Stimulated activated CD8-positive, alpha-beta memory T cell treated with anti-CD3 and anti-CD28 coated beads, Interleukin-4, amount 100 ng/mL, for 4 hours (primary cell): ENCODE measurements at regions not wholly inside any gene's neighbourhood (a gene's known extent, or its start where the extent isn't known, plus 50 kb on each side); places are given as distances from the start of the nearest gene placed in this dataset.
"Not testable (repeated sequence)": the region's sequence is repeated elsewhere in the genome, so short reads cannot be mapped to it uniquely, and the experiment has no call there.

ENCODE experiments used
- DNase-seq, 2 donors: peaks; one replicate each; pipeline ENCODE4 v3.0.0-alpha.2; 2020; ENCODE audit warnings: low read depth in 2 of 2, low spot score in 1 of 2

DNA sequence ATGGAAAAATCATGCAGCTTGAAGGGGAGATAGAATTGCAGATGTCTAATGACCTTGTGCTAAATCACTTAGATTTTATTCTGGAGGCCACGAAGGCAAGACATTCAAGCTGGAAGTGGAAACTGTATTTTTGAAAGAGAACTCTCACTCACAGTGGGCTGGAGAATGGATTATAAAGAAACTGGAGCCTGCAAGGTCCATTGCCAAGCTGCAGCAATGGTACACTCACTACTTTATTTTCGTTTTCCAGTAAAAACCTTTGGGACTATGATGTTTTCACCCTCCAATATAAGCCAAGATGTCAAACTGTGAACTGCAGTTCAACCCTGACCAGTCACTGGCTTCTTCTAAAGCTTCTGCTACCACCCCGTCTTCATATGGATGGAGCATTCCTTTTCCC, 62.0 kb downstream of the SKIDA1 start:
- no peak for DNase-seq

GRCh38 chr10:21458126-21458871, 67.2 kb downstream of the SKIDA1 start:
- DNase-seq, result no peak

DNA sequence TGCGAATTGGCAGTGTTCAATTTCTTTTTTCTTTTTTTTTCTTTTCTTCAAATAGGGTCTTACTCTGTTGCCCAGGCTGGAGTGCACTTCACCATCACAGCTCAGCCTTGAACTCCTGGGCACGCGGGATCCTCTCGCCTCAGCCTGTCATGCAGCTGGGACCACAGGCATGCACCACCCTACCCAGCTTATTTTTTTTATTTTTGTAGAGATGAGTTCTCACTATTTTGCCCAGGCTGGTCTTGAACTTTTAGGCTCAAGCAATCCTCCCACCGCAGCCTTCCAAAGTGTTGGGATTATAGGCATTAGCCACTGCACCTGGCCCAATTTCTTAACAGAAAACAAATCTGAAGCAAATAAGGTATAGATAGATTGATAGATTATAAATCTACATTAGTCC, 69.3 kb downstream of the SKIDA1 start:
- no peak for DNase-seq

- DNase-seq, result no peak
Measured at GRCh38 chr10:21452203-21452602, 73.3 kb downstream of the SKIDA1 start.

- DNase-seq, result no peak
Measured at GRCh38 chr10:21449288-21449966, 76.1 kb downstream of the SKIDA1 start.

- no peak for DNase-seq
Measured at GRCh38 chr10:21445163-21445562, 80.3 kb downstream of the SKIDA1 start.

- DNase-seq, result no peak
Measured at GRCh38 chr10:21441625-21442024, 83.9 kb downstream of the SKIDA1 start.

DNA sequence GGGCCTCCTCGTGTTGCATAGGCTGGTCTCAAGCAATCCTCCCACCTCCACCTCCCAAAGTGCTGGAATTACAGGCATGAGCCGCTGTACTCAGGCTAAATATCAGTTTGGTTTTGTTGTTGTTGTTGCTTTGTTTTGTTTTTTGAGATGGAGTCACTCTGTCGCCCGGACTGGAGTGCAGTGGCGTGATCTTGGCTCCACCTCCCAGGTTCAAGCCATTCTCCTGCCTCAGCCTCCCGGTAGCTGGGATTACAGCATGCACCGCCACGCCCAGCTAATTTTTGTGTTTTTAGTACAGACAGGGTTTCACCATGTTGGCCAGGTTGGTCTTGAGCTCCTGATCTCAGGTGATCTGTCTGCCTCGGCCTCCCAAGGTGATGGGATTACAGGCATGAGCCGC, 86.6 kb downstream of the SKIDA1 start:
- not testable (repeated sequence) for DNase-seq

- DNase-seq, result no peak
Measured at GRCh38 chr10:21437770-21438382, 87.6 kb downstream of the SKIDA1 start.

GRCh38 chr10:21432266-21432665, 93.2 kb downstream of the SKIDA1 start:
- no peak for DNase-seq

DNA sequence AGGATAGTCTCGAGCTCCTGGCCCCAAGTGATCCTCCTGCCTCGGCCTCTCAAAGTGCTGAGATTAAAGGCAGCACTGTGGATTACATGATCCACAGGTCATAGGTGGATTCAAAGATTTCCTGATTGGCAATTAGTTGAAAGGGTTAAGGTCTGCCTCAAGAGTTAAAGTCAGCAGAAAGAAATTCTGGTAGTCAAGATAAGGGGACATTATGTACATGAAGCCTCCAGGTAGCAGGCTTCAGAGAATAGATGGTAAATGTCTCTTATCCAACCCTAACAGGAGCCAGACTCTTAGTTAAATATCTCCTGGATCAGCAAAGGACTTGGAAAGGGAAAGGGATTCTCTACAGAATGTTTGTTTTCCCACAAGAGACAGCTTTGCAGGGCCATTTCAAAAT, 93.7 kb downstream of the SKIDA1 start:
- DNase-seq, result no peak

DNA sequence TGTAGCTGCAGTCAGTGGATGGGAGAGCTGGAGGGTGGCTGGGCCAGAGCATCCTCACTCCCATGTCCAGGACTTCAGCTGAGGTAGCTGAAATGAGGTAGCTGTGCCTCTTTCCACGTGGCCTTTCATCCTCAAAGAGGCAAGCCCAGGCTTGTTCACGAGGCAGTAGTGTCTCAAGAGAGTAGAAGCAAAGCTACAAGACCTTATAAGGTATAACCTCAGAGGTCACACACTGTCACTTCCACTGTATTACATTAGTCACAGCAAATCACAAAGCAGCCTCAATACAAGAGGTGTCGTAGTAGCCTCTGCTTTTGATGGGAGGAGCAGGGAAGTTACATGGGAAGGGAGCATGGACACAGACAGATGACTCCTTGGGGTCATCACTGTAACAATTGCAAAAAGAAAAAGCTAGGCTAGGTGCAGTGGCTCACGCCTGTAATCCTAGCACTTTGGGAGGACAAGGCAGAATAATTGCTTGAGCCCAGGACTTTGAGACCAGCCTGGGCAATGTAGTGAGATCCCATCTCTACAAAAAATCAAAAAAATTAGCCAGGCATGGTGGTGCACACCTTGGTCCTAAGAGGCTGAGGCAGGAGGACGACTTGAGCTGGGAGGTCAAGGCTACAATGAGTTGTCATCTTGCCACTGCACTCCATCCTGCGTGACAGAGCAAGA, 97.5 kb downstream of the SKIDA1 start:
- no peak for DNase-seq

- DNase-seq, result no peak
Measured at GRCh38 chr10:21424459-21424861, 101.0 kb downstream of the SKIDA1 start.

DNA sequence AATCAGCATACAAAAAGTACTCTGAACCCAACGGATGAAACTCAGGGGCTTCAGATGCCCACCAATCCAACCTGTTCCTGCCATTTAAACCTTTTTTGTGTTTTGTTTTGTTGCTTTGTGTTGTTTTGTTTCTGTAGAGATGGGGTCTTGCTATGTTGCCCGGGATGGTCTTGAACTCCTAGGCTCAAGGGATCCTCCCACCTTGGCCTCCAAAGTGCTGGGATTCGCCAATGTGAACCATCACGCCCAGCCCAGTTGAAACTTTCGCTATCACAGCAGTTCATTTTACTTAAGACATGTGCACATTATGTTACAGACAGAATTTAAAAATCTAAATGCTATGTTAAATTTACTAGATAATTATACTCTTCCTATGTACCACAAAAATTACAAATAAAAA, 101.6 kb downstream of the SKIDA1 start:
- DNase-seq, result no peak

DNA sequence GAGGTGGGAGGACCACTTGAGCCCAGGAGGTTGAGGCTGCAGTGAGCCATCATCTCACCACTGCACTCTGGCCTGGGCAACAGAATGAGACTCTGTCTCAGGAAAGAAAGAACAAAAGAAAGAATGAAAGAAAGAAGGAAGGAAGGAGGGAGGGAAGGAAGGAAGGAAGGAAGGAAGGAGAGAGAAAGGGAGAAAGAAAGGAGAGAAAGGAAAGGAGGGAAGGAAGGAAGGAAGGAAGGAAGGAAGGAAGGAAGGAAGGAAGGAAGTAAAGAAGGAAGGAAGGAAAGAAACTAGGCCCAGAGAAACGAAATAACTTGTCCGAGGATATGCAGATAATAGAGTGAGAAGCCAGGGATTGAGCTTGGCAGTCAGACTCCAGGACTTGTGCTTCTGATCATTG, 102.1 kb downstream of the SKIDA1 start:
- DNase-seq, result no peak

DNA sequence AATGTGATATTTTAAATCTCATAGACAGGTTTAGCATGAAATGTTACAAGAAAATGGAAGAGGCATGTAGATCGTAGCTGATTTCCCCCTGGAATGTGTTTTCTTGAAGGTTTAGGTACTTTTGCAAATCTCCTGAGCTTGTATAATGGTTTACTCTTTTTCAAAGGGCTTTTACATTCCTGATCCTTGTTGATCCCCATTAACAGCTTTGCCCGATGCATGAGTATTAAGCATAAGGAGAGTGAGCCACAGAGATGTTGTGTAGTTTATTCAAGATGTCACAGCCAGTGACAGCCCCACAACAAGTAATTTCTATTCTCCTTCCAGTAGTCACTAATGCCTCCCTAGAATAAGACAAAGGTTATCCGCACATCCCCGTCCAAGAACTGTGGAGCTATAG, 103.7 kb downstream of the SKIDA1 start:
- DNase-seq, result no peak

DNA sequence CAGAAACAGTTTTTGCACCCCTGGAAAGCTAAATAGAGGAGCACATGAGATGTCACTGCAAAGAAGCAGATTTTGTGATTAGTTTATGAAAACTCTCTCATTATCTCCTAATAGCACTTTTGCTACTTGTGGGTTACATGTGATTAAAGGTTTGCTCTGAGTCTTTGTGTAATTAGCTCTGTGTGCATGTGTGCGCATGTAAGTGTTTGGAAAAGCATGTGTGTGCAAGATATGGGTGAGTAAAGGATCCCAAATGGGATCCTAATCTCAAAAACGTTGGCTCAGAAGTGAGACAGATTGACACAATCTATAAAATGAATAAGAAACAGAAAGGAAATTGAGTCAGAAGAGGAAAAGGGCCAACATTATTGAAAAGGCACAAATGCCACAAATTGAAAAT, 104.5 kb downstream of the SKIDA1 start:
- no peak for DNase-seq

DNA sequence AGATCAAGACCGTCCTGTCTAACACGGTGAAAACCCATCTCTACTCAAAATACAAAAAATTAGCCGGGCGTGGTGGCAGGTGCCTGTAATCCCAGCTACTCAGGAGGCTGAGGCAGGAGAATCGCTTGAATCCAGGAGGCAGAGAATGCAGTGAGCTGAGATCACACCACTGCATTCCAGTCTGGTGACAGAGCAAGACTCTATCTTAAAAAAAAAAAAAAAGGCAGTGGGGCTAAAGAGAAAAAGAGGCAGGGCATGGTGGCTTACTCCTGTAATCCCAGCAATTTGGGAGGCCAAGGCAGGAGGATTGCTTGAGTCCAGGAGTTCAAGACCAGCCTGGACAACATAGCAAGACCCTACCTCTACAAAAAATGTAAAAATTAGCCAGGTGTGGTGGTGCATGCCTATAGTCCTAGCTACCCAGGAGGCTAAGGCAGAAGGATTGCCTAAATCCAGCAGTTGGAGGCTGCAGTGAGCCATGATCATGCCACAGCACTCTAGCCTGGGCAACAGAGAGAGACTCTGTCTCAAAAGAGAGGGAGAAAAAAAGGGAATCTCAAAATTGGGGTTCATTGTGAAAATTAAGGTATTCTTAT, 106.4 kb downstream of the SKIDA1 start:
- DNase-seq, result not testable (repeated sequence)

- DNase-seq, result no peak
Measured at GRCh38 chr10:21417172-21417712, 108.2 kb downstream of the SKIDA1 start.

GRCh38 chr10:21413680-21414079, 111.8 kb downstream of the SKIDA1 start:
- DNase-seq, result no peak

- DNase-seq, result no peak
Measured at GRCh38 chr10:21413268-21413667, 112.2 kb downstream of the SKIDA1 start.
